ENCODE measurements at regions not wholly inside any gene's neighbourhood (a gene's known extent, or its start where the extent isn't known, plus 50 kb on each side); places are given as distances from the start of the nearest gene placed in this dataset.
"Not testable (repeated sequence)": the region's sequence is repeated elsewhere in the genome, so short reads cannot be mapped to it uniquely, and the experiment has no call there.

DNA sequence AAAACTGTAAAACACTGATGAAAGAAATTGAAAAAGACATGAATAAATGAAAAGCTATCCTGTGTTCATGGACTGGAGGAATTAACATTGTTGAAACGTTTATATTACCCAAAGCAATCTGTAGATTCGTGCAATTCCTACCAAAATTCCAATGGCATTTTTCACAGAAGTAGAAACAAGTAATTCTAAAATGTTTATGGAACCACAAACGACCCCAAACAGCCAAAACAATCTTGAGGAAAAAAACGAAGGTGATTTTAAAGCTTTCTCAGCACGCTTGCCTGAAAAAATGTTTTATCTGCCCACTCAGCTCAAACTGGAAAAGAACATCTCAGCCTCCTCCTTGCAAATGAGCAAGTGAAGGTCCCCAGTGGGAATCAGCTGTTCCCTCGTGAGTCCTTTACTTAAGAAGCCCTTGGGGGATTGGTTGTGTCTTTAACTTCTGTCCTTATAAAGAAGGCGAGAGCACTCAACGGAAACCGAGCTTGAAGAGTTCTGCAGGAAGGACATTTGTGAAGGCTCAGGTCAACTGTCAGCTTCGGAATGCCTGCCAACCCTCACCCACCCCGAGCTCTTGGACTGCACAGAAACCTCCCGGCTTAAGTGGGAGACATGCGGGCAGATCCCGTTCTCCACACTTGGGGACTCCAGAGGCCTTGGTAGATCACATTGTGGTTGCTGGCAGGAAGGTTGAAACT is 256.0 kb upstream of the IRS2 start:
- Histone ChIP-seq H3K4me3 (ENCODE audit: insufficient read depth, low read length) (no peak overlapping the region), H3K36me3 (ENCODE audit: insufficient read depth, low read length) (no peaks in the 10 kb centered on the region), H4K20me1 (ENCODE audit: insufficient read depth, low read length) (no peaks in the 10 kb centered on the region), H3K4me1 (ENCODE audit: insufficient read depth, low read length) (peaks cover 7% of the 10 kb centered on the region), H3K27ac (ENCODE audit: low read depth, low read length) (no peak overlapping the region), H3K9me3 (ENCODE audit: low read depth, low read length) (no peaks in the 10 kb centered on the region), H3K27me3 (ENCODE audit: insufficient read depth, low read length) (no peaks in the 10 kb centered on the region), H3K4me2 (ENCODE audit: insufficient read depth, low read length) (no peak overlapping the region), H3K79me2 (ENCODE audit: insufficient read depth, low read length) (no peaks in the 10 kb centered on the region), H2AFZ (ENCODE audit: low read length) (no peak overlapping the region)
- TF ChIP-seq, protein P1, sequence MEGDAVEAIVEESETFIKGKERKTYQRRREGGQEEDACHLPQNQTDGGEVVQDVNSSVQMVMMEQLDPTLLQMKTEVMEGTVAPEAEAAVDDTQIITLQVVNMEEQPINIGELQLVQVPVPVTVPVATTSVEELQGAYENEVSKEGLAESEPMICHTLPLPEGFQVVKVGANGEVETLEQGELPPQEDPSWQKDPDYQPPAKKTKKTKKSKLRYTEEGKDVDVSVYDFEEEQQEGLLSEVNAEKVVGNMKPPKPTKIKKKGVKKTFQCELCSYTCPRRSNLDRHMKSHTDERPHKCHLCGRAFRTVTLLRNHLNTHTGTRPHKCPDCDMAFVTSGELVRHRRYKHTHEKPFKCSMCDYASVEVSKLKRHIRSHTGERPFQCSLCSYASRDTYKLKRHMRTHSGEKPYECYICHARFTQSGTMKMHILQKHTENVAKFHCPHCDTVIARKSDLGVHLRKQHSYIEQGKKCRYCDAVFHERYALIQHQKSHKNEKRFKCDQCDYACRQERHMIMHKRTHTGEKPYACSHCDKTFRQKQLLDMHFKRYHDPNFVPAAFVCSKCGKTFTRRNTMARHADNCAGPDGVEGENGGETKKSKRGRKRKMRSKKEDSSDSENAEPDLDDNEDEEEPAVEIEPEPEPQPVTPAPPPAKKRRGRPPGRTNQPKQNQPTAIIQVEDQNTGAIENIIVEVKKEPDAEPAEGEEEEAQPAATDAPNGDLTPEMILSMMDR (IDR thresholded peaks at IDR 0.05; ENCODE audit: extremely low read depth, low read depth, low read length), result no peak
- peak; percentile 18 for DNase-seq (ENCODE audit: insufficient read length, low spot score, missing footprints)

DNA sequence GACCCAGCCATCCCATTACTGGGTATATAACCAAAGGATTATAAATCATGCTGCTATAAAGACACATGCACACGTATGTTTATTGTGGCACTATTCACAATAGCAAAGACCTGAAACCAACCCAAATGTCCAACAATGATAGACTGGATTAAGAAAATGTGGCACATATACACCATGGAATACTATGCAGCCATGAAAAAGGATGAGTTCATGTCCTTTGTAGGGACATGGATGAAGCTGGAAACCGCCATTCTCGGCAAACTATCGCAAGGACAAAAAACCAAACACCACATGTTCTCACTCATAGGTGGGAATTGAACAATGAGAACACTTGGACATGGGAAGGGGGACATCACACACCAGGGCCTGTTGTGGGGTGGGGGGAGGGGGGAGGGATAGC is 255.3 kb upstream of the IRS2 start:
- not testable (repeated sequence) for H3K27me3 ChIP-seq (ENCODE audit: insufficient read depth, low read length); H3K79me2 ChIP-seq (ENCODE audit: insufficient read depth, low read length); DNase-seq (ENCODE audit: insufficient read length, low spot score, missing footprints); H3K9me3 ChIP-seq (ENCODE audit: low read depth, low read length); H3K4me2 ChIP-seq (ENCODE audit: insufficient read depth, low read length); H3K4me1 ChIP-seq (ENCODE audit: insufficient read depth, low read length); H2AFZ ChIP-seq (ENCODE audit: low read length); H3K4me3 ChIP-seq (ENCODE audit: insufficient read depth, low read length); H4K20me1 ChIP-seq (ENCODE audit: insufficient read depth, low read length); H3K36me3 ChIP-seq (ENCODE audit: insufficient read depth, low read length); H3K27ac ChIP-seq (ENCODE audit: low read depth, low read length)

DNA sequence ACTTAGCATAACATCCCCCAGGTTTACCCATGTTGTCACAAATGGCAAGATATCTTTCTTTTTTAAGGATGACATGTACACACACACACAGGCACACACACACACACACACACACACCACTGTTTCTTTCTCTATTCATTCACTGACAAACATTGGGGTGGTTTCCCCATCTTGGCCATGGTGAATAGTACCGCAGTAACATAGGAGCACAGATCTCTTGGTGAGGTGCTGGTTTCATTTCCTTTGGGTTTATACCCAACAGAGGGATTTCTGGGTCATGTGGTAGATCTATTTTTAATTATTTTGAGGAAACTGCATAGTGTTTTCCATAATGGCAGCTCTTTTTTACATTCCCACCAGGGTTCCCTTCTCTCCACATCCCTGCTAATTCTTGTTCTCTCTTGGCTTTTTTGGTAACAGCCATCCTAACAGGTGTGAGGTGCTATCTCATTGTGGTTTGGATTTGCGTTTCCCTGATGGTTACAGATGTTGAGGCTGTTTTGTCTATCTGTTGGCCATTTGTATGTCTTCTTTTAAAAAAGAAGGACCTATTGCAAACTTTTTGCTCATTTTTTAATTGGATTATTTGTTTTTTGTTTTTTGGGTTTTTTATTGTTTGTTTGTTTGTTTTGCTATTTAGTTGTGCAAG is 251.7 kb upstream of the IRS2 start:
- no peak overlapping the region for H3K4me3 ChIP-seq (ENCODE audit: insufficient read depth, low read length)
- DNase-seq (ENCODE audit: insufficient read length, low spot score, missing footprints), result no peak
- peaks cover 3% of the 10 kb centered on the region for H3K27me3 ChIP-seq (ENCODE audit: insufficient read depth, low read length)
- H4K20me1 ChIP-seq (ENCODE audit: insufficient read depth, low read length), result no peaks in the 10 kb centered on the region
- no peak overlapping the region for H3K4me2 ChIP-seq (ENCODE audit: insufficient read depth, low read length)
- no peaks in the 10 kb centered on the region for H3K9me3 ChIP-seq (ENCODE audit: low read depth, low read length)
- TF ChIP-seq, protein P1 (IDR thresholded peaks at IDR 0.05; ENCODE audit: extremely low read depth, low read depth, low read length), result no peak
- H3K79me2 ChIP-seq (ENCODE audit: insufficient read depth, low read length), result no peaks in the 10 kb centered on the region
- H3K4me1 ChIP-seq (ENCODE audit: insufficient read depth, low read length), result no peaks in the 10 kb centered on the region
- H3K36me3 ChIP-seq (ENCODE audit: insufficient read depth, low read length), result no peaks in the 10 kb centered on the region
- H2AFZ ChIP-seq (ENCODE audit: low read length), result no peak overlapping the region
- no peak overlapping the region for H3K27ac ChIP-seq (ENCODE audit: low read depth, low read length)

DNA sequence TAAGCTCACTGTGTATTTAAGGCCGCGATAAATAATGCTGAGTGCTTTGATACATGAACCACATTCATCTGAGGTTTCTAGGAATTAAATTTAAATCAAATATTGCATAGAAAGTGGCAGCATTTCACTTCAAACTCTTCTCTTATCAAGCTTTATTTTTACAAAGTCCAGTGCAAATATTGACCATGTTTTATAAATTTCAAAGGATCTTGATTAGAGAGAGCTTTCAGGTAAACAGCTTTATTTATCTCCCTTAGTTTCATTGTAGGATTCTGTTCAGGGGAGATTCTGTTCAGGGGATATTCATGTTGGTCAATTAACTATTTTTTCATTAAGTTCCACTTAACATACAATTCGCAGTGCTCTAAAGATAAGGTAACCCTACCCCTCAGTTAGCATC is 249.7 kb upstream of the IRS2 start:
- Histone ChIP-seq H3K9me3 (ENCODE audit: low read depth, low read length) (no peaks in the 10 kb centered on the region), H3K79me2 (ENCODE audit: insufficient read depth, low read length) (no peaks in the 10 kb centered on the region), H2AFZ (ENCODE audit: low read length) (no peak overlapping the region), H3K4me3 (ENCODE audit: insufficient read depth, low read length) (no peak overlapping the region), H3K27me3 (ENCODE audit: insufficient read depth, low read length) (peaks cover 3% of the 10 kb centered on the region), H4K20me1 (ENCODE audit: insufficient read depth, low read length) (no peaks in the 10 kb centered on the region), H3K4me2 (ENCODE audit: insufficient read depth, low read length) (no peak overlapping the region), H3K36me3 (ENCODE audit: insufficient read depth, low read length) (no peaks in the 10 kb centered on the region), H3K4me1 (ENCODE audit: insufficient read depth, low read length) (no peaks in the 10 kb centered on the region), H3K27ac (ENCODE audit: low read depth, low read length) (no peak overlapping the region)
- TF ChIP-seq, protein P1 (IDR thresholded peaks at IDR 0.05; ENCODE audit: extremely low read depth, low read depth, low read length), result no peak
- DNase-seq (ENCODE audit: insufficient read length, low spot score, missing footprints), result no peak
